GM12874 (cell line): ENCODE measurements at regions not wholly inside any gene's neighbourhood (a gene's known extent, or its start where the extent isn't known, plus 50 kb on each side); places are given as distances from the start of the nearest gene placed in this dataset.

Experiments used
- TF ChIP-seq, protein P1 (sequence below): IDR thresholded peaks from 2 replicates; pipeline ENCODE4 v1.5.1; 2011; ENCODE audit warnings: low read depth, mild to moderate bottlenecking, control low read depth, low read length, moderate library complexity; ENCODE audit not compliant: insufficient read depth

DNA sequence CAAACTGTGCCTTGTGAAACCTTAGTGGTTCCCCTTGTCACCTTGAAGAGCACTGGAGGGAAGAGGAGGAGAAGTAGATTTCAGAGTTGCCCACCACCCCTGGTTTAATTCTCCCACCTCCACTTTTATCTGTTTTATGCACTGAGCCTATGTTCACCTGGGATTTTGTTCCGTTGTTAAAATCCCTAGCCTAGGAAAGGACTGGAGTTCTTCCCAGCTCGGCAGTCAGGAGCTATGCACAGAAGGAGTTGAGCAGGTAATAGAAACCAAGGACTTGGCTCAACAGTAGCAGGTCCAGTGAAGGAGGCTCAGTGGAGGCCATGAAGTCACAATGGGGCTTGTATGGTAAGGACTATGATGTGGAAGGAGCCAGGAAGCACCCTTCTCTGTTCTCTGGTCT is 182.4 kb upstream of the ADRA1D start:
- TF ChIP-seq, protein P1, sequence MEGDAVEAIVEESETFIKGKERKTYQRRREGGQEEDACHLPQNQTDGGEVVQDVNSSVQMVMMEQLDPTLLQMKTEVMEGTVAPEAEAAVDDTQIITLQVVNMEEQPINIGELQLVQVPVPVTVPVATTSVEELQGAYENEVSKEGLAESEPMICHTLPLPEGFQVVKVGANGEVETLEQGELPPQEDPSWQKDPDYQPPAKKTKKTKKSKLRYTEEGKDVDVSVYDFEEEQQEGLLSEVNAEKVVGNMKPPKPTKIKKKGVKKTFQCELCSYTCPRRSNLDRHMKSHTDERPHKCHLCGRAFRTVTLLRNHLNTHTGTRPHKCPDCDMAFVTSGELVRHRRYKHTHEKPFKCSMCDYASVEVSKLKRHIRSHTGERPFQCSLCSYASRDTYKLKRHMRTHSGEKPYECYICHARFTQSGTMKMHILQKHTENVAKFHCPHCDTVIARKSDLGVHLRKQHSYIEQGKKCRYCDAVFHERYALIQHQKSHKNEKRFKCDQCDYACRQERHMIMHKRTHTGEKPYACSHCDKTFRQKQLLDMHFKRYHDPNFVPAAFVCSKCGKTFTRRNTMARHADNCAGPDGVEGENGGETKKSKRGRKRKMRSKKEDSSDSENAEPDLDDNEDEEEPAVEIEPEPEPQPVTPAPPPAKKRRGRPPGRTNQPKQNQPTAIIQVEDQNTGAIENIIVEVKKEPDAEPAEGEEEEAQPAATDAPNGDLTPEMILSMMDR: no peak

DNA sequence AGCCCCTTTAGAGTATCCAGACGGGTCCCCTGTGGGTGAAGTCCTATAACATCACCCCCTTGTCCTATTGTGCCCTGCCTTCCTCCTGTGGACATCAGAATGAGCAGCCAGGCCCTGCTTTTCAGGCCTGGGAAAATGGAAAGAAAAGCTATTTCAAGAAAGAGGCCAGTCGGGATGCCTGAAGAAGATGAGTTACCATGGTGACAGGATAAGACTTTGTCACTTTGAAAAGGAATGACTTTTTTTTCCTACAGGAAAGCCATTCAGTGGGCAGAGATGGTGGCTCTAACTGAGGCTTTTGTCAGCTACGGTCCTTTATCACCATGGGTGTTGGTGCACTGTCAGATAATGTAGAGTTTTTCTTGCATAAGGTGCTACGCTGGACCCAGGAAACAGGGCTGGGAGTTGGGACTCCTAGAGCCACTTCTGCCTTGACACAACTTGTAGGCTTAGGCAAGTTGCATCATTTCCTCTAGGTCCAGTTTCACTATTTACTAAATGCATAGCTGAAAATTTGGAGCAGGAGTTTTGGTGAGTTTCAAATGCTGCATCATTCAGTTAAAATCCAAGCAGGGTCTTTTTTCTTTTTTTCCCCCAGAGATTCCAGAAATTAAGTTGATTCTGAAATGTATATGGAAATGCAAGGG is 179.0 kb upstream of the ADRA1D start:
- TF ChIP-seq, protein P1: no peak

DNA sequence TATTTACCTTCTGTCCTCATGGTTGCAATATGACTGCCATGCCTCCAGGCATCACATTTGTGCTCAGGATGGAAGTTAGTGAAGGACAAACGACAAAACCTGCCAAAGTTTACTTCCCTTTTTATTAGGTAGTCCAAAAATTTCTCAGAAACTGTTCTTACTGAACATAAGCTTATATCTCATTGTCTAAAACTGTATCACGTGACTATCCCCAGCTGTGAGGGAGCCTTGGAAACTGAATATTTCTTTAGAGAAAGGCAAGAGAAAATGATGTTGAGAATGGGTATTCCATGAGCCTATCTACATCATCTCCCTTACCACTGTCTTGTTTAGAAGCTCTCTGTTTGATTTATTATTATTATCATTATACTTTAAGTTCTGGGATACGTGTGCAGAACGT is 169.1 kb upstream of the ADRA1D start:
- TF ChIP-seq, protein P1: no peak

DNA sequence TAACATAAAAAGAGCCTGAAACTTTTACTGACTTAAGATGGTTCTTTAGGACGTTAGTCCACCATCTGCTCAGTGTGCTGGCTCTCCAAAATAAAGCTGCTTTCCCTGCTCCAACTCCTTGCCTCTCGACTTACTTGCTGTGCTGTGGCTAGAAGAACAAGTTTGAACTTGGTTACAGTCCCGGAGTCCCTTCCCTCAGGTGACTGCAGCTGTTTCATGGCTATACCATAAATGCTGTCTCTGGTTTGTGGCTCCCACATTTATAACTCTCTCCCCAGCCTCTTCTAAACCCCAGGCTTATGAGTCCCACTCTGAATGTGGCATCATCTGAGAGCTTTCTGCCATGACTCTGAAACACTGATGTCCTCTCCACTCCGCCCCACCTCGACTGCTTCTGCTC is 166.2 kb upstream of the ADRA1D start:
- TF ChIP-seq, protein P1: no peak

DNA sequence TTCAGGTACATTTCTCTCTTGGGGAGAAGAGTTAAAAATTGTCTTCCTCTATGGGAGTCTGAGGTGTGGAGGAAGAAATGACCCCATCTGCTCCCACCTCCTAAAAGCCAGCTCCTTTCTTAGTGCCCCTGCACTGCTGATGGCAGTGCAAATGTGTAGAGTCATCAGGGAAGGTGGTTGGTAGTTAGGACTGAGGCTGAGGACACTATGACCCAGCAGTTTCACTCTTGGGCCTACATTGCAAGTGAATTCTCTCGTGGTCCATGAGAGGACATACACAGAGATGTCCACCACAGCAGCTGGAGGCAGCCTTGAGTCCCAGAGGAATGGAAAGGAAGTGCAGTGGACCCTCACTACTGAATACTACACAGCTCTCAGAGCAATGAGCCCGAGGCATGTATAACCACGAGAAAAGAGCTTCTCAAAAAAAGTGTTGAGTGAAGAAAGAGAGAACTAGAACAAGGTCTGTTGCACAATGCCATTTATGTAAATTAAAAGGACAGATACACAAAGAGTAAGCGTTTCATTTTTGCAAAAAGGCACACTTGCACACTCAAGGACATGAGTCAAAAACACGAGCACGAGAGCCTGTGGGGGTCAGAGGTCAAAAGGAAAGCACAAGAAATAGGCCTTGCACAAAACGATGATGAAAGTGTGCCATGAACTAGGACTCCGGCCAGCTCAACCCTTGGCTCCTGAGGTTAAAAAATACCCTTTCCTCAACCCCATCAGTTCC is 164.4 kb upstream of the ADRA1D start:
- TF ChIP-seq, protein P1: no peak

DNA sequence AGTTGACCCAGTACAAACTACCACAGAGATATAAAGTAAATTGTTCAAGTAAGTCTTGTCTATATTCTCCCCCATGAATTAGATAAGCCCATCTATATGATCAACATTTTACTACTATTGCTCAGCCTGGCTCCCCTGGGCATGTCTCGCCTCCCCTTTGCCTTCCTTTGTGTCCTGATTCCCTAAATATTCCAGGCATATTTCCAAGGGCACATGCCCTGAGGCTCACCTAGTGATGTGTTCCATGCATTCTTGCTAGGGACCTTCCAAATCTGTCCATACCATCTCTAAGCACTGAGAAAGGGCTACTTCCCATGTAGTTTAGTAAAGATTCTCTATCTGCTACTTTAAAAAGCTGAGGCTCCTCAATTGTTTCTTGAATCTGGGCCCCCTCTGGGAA is 163.1 kb upstream of the ADRA1D start:
- TF ChIP-seq, protein P1: no peak

DNA sequence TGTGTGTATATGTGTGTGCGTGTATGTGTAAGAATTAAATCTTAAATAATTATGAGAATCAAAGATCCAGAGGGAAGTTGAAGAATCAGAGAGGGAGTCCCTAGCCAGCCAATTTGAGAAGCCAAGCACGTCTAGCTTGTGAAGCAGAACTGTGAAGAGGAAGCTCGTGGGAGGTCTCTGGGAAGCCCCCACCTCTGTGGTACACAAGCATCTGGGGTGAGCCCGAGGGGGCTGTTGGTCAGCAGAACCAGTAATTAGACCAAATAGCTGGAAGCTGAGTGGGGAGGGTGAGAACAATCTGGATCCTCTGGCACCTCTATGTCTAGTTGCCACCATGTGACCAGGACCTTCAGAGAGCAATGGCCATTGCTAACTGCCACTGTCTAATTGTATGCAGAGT is 162.7 kb upstream of the ADRA1D start:
- TF ChIP-seq, protein P1: no peak
